ENCODE measurements at regions not wholly inside any gene's neighbourhood (a gene's known extent, or its start where the extent isn't known, plus 50 kb on each side); places are given as distances from the start of the nearest gene placed in this dataset.

DNA sequence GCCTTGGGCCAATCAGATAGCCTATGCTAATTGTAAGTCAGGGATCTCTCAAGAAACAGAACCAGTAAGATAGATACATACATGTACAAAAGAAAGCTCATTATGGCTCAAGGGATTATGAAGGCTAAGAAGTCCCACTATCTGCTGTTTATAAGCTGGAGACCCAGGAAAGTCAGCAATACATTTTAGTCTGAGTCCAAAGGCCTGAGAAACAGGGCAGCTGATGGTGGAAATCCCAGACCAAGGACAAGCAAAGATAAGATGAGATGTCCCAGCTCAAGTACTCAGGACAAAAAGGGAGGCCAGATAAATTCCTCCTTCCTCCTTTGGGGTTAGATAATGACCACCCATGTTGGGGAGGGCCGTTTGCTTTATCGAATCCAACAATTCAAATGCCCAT lies 269.9 kb downstream of the AJAP1 start:
- Histone ChIP-seq H3K9me3 (ENCODE audit: low read length) (no peaks in the 10 kb centered on the region), H3K36me3 (ENCODE audit: insufficient read depth, low read length) (no peaks in the 10 kb centered on the region), H3K27me3 (ENCODE audit: insufficient read depth, low read length, poor library complexity, severe bottlenecking) (no peaks in the 10 kb centered on the region), H3K27ac (ENCODE audit: low read depth, low read length) (no peak overlapping the region), H3K4me3 (ENCODE audit: low read length) (no peak overlapping the region), H3K4me1 (ENCODE audit: insufficient read depth, low read length) (no peaks in the 10 kb centered on the region)
- H3K4me3 Mint-ChIP-seq, result no peak overlapping the region
- no peaks in the 10 kb centered on the region for H3K4me1 Mint-ChIP-seq
- POLR2A ChIA-PET, result no interaction called here
- CTCF ChIA-PET, result no interaction called here
- DNase-seq, result no peak
- H3K27ac Mint-ChIP-seq, result no peak overlapping the region
- H3K9me3 Mint-ChIP-seq, result no peaks in the 10 kb centered on the region
- no peaks in the 10 kb centered on the region for H3K36me3 Mint-ChIP-seq
- peaks cover 1 to 7% of the 10 kb centered on the region in 2 donors for H3K27me3 Mint-ChIP-seq

DNA sequence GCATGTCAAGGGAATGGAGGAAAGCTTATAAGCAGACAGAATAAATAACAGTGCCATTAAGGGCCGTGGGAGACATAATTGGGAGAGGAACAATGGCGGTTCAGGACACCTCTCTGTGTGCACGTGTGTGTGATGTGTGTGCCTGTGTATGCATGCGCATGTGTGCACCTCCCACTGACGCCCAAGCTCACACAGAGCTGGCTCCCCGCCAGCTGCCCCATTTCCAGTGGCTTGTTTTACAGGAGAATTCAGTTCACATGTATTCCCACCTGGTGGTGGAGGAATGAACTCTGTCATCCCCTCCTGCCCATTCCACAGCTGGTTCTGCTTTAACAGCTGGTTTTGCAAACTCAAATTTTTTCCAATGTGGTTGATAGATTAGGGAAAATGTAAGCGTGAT lies 262.2 kb downstream of the AJAP1 start:
- H3K4me3 ChIP-seq (ENCODE audit: low read length), result no peak overlapping the region
- H3K27me3 ChIP-seq (ENCODE audit: insufficient read depth, low read length, poor library complexity, severe bottlenecking), result no peaks in the 10 kb centered on the region
- ChIA-PET POLR2A (no interaction called here), CTCF (no interaction called here)
- H3K36me3 ChIP-seq (ENCODE audit: insufficient read depth, low read length), result no peaks in the 10 kb centered on the region
- no peaks in the 10 kb centered on the region for H3K4me1 ChIP-seq (ENCODE audit: insufficient read depth, low read length)
- H3K9me3 ChIP-seq (ENCODE audit: low read length), result no peaks in the 10 kb centered on the region
- H3K27ac ChIP-seq (ENCODE audit: low read depth, low read length), result no peak overlapping the region
- H3K27me3 Mint-ChIP-seq, result peaks cover 3 to 13% of the 10 kb centered on the region in 2 donors
- H3K4me3 Mint-ChIP-seq, result no peak overlapping the region
- no peaks in the 10 kb centered on the region for H3K9me3 Mint-ChIP-seq
- no peak for DNase-seq
- H3K27ac Mint-ChIP-seq, result no peak overlapping the region
- H3K4me1 Mint-ChIP-seq, result no peaks in the 10 kb centered on the region
- no peaks in the 10 kb centered on the region for H3K36me3 Mint-ChIP-seq

DNA sequence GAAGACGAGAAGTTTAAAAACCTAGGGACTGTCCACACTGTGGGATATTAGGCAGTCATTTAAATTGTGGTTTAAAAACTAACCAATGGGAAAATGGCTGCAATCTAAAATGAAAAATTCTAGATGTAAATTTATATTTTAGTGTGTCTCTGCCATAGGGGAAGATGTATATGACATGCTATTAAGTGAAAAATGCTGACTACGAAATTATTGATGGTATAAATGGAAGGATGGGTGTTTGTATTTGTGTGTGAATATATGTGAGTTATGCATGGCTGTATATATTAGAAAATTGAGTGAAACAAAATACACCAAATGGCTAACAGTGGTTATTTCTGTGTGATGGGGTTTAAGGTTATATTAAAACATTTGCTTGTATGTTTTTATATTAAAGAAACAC lies 260.7 kb downstream of the AJAP1 start:
- Mint-ChIP-seq H3K4me3 (no peak overlapping the region), H3K27me3 (peaks cover 3 to 11% of the 10 kb centered on the region in 2 donors), H3K4me1 (no peaks in the 10 kb centered on the region), H3K27ac (no peak overlapping the region), H3K36me3 (no peaks in the 10 kb centered on the region), H3K9me3 (no peaks in the 10 kb centered on the region)
- Histone ChIP-seq H3K4me3 (ENCODE audit: low read length) (no peak overlapping the region), H3K9me3 (ENCODE audit: low read length) (no peaks in the 10 kb centered on the region), H3K27me3 (ENCODE audit: insufficient read depth, low read length, poor library complexity, severe bottlenecking) (no peaks in the 10 kb centered on the region), H3K4me1 (ENCODE audit: insufficient read depth, low read length) (no peaks in the 10 kb centered on the region), H3K27ac (ENCODE audit: low read depth, low read length) (no peak overlapping the region), H3K36me3 (ENCODE audit: insufficient read depth, low read length) (no peaks in the 10 kb centered on the region)
- POLR2A ChIA-PET, result no interaction called here
- DNase-seq, result no peak
- CTCF ChIA-PET, result no interaction called here

DNA sequence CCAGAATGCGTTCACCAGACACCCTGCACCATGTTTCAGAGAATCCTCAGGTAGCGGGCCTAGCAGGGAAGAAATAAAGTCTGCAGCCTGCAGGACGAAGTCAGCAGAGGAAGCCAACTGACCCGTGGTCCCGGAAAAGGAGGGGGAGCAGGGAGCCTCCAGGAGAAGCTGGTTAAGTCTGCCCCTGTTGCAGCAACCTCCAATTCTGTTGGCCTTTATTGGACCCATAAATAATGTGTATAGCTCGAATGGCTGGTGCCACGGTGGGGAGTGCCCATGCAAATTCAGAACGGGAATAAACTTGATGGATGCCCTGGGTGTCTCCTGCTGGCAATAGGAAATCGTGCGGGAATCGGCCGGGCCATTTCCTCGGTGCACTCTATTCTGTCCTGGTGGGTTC lies 254.1 kb downstream of the AJAP1 start:
- no peaks in the 10 kb centered on the region for H3K9me3 ChIP-seq (ENCODE audit: low read length)
- Mint-ChIP-seq H3K36me3 (no peaks in the 10 kb centered on the region), H3K9me3 (peaks cover 0 to 3% (median 0%) of the 10 kb centered on the region in 5 donors), H3K4me1 (no peaks in the 10 kb centered on the region), H3K27ac (no peak overlapping the region), H3K4me3 (no peak overlapping the region), H3K27me3 (peaks cover 10 to 11% of the 10 kb centered on the region in 2 donors)
- no peaks in the 10 kb centered on the region for H3K4me1 ChIP-seq (ENCODE audit: insufficient read depth, low read length)
- H3K4me3 ChIP-seq (ENCODE audit: low read length), result no peak overlapping the region
- H3K27me3 ChIP-seq (ENCODE audit: insufficient read depth, low read length, poor library complexity, severe bottlenecking), result no peaks in the 10 kb centered on the region
- no peaks in the 10 kb centered on the region for H3K36me3 ChIP-seq (ENCODE audit: insufficient read depth, low read length)
- ChIA-PET POLR2A (no interaction called here), CTCF (no interaction called here)
- DNase-seq, result no peak
- no peak overlapping the region for H3K27ac ChIP-seq (ENCODE audit: low read depth, low read length)

DNA sequence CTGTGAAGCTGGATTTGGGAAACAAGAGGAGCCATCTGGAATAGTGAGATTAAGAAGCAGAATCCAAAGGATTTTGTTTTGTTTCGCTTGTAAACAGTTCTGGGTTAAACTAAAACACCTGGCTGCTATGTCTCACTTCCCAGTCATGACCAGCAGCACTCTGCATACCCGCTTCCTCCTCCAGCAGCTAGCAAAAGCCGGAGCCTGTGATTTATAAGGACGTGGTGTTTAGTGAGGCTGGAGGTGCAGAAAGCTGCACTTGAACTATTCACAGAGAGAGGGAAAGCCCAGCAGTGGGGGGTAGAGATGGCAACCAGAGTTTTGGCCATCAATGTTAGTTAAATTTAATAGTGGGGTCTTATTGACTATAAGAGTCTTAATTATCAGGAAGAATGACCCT lies 240.2 kb downstream of the AJAP1 start:
- Mint-ChIP-seq H3K4me3 (no peak overlapping the region), H3K27me3 (peaks cover 7 to 40% of the 10 kb centered on the region in 2 donors), H3K4me1 (no peaks in the 10 kb centered on the region), H3K27ac (no peak overlapping the region), H3K36me3 (no peaks in the 10 kb centered on the region), H3K9me3 (peaks cover 0 to 5% (median 2%) of the 10 kb centered on the region in 5 donors)
- H3K27me3 ChIP-seq (ENCODE audit: insufficient read depth, low read length, poor library complexity, severe bottlenecking), result no peaks in the 10 kb centered on the region
- no peak overlapping the region for H3K4me3 ChIP-seq (ENCODE audit: low read length)
- POLR2A ChIA-PET, result no interaction called here
- CTCF ChIA-PET, result no interaction called here
- H3K4me1 ChIP-seq (ENCODE audit: insufficient read depth, low read length), result no peaks in the 10 kb centered on the region
- no peak for DNase-seq
- H3K36me3 ChIP-seq (ENCODE audit: insufficient read depth, low read length), result no peaks in the 10 kb centered on the region
- no peak overlapping the region for H3K27ac ChIP-seq (ENCODE audit: low read depth, low read length)
- H3K9me3 ChIP-seq (ENCODE audit: low read length), result no peaks in the 10 kb centered on the region

DNA sequence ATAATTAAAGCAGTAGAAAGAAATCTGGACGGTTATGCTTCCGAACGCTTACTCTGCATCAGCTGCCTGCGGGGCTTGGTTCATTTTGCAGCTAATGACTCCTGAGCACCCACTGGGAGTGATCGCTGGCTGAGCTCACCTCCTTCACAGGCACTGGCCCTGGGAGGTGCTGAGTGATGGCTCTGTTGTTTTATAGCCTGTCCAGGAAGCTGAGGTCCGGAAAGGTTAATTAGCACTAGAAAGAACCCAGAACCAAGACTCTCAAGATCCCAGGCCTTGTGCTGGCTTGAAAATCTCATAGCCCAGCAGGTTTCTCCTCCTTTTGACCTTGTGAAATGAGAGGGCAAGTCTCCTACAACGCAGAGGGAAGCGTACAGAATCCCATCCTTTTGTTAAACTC lies 226.2 kb downstream of the AJAP1 start:
- H3K27ac Mint-ChIP-seq, result no peak overlapping the region
- Histone ChIP-seq H3K4me1 (ENCODE audit: insufficient read depth, low read length) (no peaks in the 10 kb centered on the region), H3K36me3 (ENCODE audit: insufficient read depth, low read length) (no peaks in the 10 kb centered on the region), H3K9me3 (ENCODE audit: low read length) (no peaks in the 10 kb centered on the region), H3K27me3 (ENCODE audit: insufficient read depth, low read length, poor library complexity, severe bottlenecking) (no peaks in the 10 kb centered on the region), H3K27ac (ENCODE audit: low read depth, low read length) (no peak overlapping the region), H3K4me3 (ENCODE audit: low read length) (no peak overlapping the region)
- POLR2A ChIA-PET, result no interaction called here
- no peaks in the 10 kb centered on the region for H3K36me3 Mint-ChIP-seq
- CTCF ChIA-PET, result no interaction called here
- H3K9me3 Mint-ChIP-seq, result peaks cover 0 to 12% (median 0%) of the 10 kb centered on the region in 5 donors
- H3K4me3 Mint-ChIP-seq, result no peak overlapping the region
- no peak for DNase-seq
- H3K27me3 Mint-ChIP-seq, result peaks cover 8 to 51% of the 10 kb centered on the region in 2 donors
- no peaks in the 10 kb centered on the region for H3K4me1 Mint-ChIP-seq

DNA sequence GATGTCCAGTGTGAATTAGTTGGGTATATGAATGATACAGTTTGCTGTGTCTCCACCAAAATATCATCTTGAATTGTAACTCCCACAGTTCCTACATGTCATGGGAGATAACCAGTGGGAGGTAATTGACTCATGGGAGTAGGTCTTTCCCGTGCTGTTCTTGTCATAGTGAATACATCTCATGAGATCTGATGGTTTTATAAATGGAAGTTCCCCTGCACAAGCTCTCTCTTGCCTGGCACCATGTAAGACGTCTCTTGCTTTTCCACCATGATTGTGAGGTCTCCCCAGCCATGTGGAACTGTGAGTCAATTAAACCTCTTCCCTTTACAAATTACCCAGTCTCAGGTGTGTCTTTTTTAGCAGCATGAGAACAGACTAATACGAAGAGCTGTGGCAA lies 223.0 kb downstream of the AJAP1 start:
- H3K27ac ChIP-seq (ENCODE audit: low read depth, low read length), result no peak overlapping the region
- H3K27me3 ChIP-seq (ENCODE audit: insufficient read depth, low read length, poor library complexity, severe bottlenecking), result no peaks in the 10 kb centered on the region
- Mint-ChIP-seq H3K4me1 (no peaks in the 10 kb centered on the region), H3K9me3 (peaks cover 0 to 7% (median 0%) of the 10 kb centered on the region in 5 donors), H3K36me3 (no peaks in the 10 kb centered on the region), H3K27me3 (peaks cover 12 to 44% of the 10 kb centered on the region in 2 donors), H3K27ac (no peak overlapping the region), H3K4me3 (no peak overlapping the region)
- H3K4me3 ChIP-seq (ENCODE audit: low read length), result no peak overlapping the region
- no peak for DNase-seq
- no peaks in the 10 kb centered on the region for H3K9me3 ChIP-seq (ENCODE audit: low read length)
- ChIA-PET CTCF (no interaction called here), POLR2A (no interaction called here)
- H3K36me3 ChIP-seq (ENCODE audit: insufficient read depth, low read length), result no peaks in the 10 kb centered on the region
- H3K4me1 ChIP-seq (ENCODE audit: insufficient read depth, low read length), result no peaks in the 10 kb centered on the region

DNA sequence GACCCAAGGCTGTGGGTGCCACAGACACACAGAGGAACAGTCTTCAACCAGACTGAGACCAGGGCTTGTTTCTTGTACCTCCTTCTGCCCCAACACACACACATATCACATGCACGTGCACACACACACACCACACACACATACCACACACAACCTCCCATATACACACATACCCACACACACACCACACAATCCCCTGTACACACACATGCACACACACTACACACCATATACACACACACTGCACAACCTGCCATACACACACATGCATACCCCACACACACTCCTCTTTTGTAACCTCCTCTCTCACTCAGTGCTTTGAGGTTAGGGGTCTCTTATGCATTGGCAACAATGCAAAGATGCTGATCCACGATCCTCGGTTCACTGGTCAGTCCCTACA lies 217.0 kb downstream of the AJAP1 start:
- H3K4me1 ChIP-seq (ENCODE audit: insufficient read depth, low read length), result no peaks in the 10 kb centered on the region
- ChIA-PET CTCF (no interaction called here), POLR2A (no interaction called here)
- DNase-seq, result no peak
- peaks cover 12% of the 10 kb centered on the region in 2 donors for H3K27me3 Mint-ChIP-seq
- H3K27ac ChIP-seq (ENCODE audit: low read depth, low read length), result no peak overlapping the region
- peaks cover 0 to 2% (median 0%) of the 10 kb centered on the region in 5 donors for H3K9me3 Mint-ChIP-seq
- no peaks in the 10 kb centered on the region for H3K36me3 Mint-ChIP-seq
- H3K36me3 ChIP-seq (ENCODE audit: insufficient read depth, low read length), result no peaks in the 10 kb centered on the region
- no peaks in the 10 kb centered on the region for H3K27me3 ChIP-seq (ENCODE audit: insufficient read depth, low read length, poor library complexity, severe bottlenecking)
- no peak overlapping the region for H3K4me3 Mint-ChIP-seq
- no peak overlapping the region for H3K4me3 ChIP-seq (ENCODE audit: low read length)
- no peak overlapping the region for H3K27ac Mint-ChIP-seq
- H3K4me1 Mint-ChIP-seq, result no peaks in the 10 kb centered on the region
- no peaks in the 10 kb centered on the region for H3K9me3 ChIP-seq (ENCODE audit: low read length)

DNA sequence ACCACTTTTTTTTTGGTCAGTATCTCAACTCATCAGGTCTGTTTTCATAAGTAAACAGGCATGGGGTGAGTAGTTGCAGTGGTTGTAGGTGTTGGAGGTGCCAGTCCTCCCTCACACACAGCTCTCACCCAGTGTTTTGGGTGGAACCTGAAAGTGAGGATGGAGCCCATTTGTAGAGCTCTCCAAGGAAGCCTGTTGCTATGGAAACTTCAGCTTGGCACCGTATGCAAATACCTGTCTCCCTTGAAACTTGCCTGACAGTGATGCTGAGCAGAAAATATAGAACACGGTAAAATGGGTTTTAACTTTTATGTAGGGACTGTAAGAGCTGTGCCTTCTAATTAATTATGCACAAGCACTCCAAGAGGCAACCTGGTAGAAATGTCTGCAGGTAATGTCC lies 214.1 kb downstream of the AJAP1 start:
- no peak overlapping the region for H3K27ac Mint-ChIP-seq

More for the DNA sequence above, 214.1 kb downstream of the AJAP1 start:
- peaks cover 9 to 16% of the 10 kb centered on the region in 2 donors for H3K27me3 Mint-ChIP-seq
- no peaks in the 10 kb centered on the region for H3K4me1 ChIP-seq (ENCODE audit: insufficient read depth, low read length)
- H3K4me3 Mint-ChIP-seq, result no peak overlapping the region
- H3K4me1 Mint-ChIP-seq, result no peaks in the 10 kb centered on the region
- no peaks in the 10 kb centered on the region for H3K27me3 ChIP-seq (ENCODE audit: insufficient read depth, low read length, poor library complexity, severe bottlenecking)
- ChIA-PET CTCF (no interaction called here), POLR2A (no interaction called here)
- H3K4me3 ChIP-seq (ENCODE audit: low read length), result no peak overlapping the region
- H3K27ac ChIP-seq (ENCODE audit: low read depth, low read length), result no peak overlapping the region
- no peak for DNase-seq
- peaks cover 0 to 4% (median 0%) of the 10 kb centered on the region in 5 donors for H3K9me3 Mint-ChIP-seq
- H3K36me3 Mint-ChIP-seq, result no peaks in the 10 kb centered on the region
- H3K36me3 ChIP-seq (ENCODE audit: insufficient read depth, low read length), result no peaks in the 10 kb centered on the region
- H3K9me3 ChIP-seq (ENCODE audit: low read length), result no peaks in the 10 kb centered on the region
